ENCODE measurements at regions not wholly inside any gene's neighbourhood (a gene's known extent, or its start where the extent isn't known, plus 50 kb on each side); places are given as distances from the start of the nearest gene placed in this dataset.
"Not testable (repeated sequence)": the region's sequence is repeated elsewhere in the genome, so short reads cannot be mapped to it uniquely, and the experiment has no call there.

DNA sequence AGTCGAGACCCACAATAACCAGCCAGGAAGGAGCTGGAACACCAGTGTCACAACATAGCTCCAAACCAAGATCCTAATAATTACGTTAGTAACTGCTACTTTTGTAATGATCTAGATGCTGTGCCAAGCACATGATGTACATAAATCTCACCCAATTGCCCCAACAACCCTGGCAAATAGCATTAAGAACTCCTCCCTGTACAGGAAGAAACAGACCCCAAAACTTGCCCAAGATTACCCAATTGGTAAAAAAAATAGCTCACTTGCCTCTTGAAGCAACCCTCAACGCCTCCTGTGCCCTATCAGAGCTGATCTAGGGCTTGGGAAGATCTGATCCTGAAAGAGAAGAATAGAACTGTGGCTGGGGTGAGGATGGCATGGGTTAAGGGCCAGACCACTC is 628.7 kb upstream of the AUTS2 start:
- Histone ChIP-seq H3K27me3 (no peaks in the 10 kb centered on the region), H3K27ac (no peak overlapping the region), H3K4me1 (peaks cover 0 to 3% of the 10 kb centered on the region in 2 donors), H3K36me3 (no peaks in the 10 kb centered on the region), H3K4me3 (replicated peaks in 1 of 3) (no peak overlapping the region), H3K9me3 (no peaks in the 10 kb centered on the region)
- TF ChIP-seq POLR2A (IDR thresholded peaks at IDR 0.05): no peak
- TF ChIP-seq, protein P1, sequence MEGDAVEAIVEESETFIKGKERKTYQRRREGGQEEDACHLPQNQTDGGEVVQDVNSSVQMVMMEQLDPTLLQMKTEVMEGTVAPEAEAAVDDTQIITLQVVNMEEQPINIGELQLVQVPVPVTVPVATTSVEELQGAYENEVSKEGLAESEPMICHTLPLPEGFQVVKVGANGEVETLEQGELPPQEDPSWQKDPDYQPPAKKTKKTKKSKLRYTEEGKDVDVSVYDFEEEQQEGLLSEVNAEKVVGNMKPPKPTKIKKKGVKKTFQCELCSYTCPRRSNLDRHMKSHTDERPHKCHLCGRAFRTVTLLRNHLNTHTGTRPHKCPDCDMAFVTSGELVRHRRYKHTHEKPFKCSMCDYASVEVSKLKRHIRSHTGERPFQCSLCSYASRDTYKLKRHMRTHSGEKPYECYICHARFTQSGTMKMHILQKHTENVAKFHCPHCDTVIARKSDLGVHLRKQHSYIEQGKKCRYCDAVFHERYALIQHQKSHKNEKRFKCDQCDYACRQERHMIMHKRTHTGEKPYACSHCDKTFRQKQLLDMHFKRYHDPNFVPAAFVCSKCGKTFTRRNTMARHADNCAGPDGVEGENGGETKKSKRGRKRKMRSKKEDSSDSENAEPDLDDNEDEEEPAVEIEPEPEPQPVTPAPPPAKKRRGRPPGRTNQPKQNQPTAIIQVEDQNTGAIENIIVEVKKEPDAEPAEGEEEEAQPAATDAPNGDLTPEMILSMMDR (IDR thresholded peaks at IDR 0.05): no peak
- intact Hi-C loops (cut with DNase I): no loop called here
- DNase-seq: no peak
- WGBS, 2 donors: 70 to 91% methylated on average over 3 of the region's 3 CpGs

DNA sequence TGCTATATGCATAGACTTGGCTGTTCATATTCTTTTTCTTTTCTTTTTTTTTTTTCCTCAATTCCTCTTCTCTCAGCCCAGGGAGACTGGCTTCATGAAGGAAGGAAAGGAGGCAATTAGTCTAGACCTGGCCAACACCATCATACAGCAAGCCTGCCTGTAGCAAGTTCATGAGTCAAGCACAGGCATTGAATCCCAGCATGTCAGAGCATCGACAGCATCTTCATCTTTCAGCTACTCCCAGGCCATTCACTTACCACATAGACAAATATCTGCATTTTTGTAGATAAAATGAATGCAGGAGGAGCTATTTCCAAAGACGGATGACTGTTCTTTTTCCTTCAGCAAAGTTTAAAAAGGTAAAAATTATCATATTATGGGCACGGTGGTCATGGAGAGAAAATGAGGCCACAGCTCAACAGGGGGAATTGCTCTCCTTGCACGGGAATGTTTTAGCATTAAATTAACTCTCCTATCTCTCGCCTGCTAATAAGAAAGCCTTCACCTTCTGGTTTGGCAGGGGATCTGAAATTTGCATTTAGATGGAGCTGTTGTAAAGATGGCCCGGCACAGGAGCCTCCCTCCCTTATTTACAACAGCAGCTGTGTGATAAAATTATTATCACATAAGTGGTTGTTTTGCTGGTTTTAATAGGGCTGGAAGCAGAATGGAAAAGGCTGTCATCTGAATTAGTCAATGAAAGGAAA is 626.5 kb upstream of the AUTS2 start:
- TF ChIP-seq POLR2A (IDR thresholded peaks at IDR 0.05): no peak
- TF ChIP-seq, protein P1 (IDR thresholded peaks at IDR 0.05): no peak
- no peak for DNase-seq
- no peaks in the 10 kb centered on the region for H3K9me3 ChIP-seq
- WGBS, 2 donors: 78 to 82% methylated on average over 6 of the region's 6 CpGs
- no peaks in the 10 kb centered on the region for H3K27me3 ChIP-seq
- no peak overlapping the region for H3K27ac ChIP-seq
- intact Hi-C loops (cut with DNase I): no loop called here
- H3K36me3 ChIP-seq: no peaks in the 10 kb centered on the region
- H3K4me1 ChIP-seq: no peaks in the 10 kb centered on the region
- H3K4me3 ChIP-seq (replicated peaks in 1 of 3): no peak overlapping the region

DNA sequence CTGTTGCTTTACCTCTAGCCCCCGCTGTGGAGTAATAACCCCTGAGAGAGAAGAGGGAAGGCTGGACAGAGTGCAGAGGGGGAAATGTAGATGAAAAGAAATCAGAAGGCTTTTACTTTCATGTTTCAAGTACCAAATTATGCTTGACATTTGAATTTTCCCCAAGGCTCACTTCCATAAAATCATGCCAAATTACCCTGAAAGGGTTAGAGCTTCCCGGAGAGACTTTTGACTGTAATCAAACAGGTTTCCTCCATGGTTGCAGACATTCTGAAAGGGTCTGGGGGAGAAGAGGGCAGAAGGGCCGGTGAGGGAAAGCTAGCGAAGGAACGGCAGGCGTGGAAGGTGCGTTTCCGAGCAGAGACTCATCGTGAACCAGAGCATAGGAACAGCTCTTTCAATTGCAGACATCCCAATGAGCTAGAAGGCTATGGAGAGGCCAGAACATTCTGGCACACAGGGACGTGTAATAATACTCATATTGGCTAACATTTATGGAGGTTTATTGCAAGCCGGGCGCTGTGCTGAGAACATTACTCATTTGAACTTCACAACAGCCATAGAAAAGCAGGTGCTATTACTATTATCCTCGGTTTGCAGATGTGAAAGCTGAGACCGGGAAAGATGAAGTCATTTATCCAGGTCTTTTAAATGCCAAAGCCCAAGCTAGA is 620.8 kb upstream of the AUTS2 start:
- H3K4me1 ChIP-seq: no peaks in the 10 kb centered on the region
- H3K9me3 ChIP-seq: no peaks in the 10 kb centered on the region
- H3K36me3 ChIP-seq: no peaks in the 10 kb centered on the region
- no peak for DNase-seq
- intact Hi-C loops (cut with DNase I): no loop called here
- no peak overlapping the region for H3K4me3 ChIP-seq (replicated peaks in 1 of 3)
- H3K27ac ChIP-seq: no peak overlapping the region
- no peaks in the 10 kb centered on the region for H3K27me3 ChIP-seq
- TF ChIP-seq, protein P1 (IDR thresholded peaks at IDR 0.05): no peak
- no peak for TF ChIP-seq POLR2A (IDR thresholded peaks at IDR 0.05)
- WGBS, 2 donors: 54 to 67% methylated on average over 14 of the region's 14 CpGs

DNA sequence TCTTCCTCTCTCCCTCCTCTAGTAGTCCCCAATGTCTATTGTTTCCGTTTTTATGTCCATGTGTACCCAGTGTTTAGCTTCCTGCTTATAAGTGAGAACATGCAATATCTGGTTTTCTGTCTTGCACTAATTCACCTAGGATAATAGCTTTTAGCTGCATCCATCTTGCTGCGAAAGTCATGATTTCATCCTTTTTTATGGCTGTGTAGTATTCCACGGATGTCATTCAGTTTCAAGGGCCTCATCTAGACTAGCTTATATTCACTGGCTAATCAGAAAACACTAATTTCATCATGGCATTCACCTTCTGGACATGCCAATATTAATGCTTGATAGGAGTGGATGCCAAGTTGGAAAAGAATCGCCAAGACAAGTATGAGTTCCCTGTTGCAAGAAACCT is 619.6 kb upstream of the AUTS2 start:
- H3K9me3 ChIP-seq: no peaks in the 10 kb centered on the region
- H3K27me3 ChIP-seq: no peaks in the 10 kb centered on the region
- DNase-seq: no peak
- TF ChIP-seq, protein P1 (IDR thresholded peaks at IDR 0.05): no peak
- TF ChIP-seq POLR2A (IDR thresholded peaks at IDR 0.05): no peak
- intact Hi-C loops (cut with DNase I): no loop called here
- WGBS, 2 donors: 97 to 99% methylated on average over 4 of the region's 4 CpGs
- H3K4me3 ChIP-seq (replicated peaks in 1 of 3): no peak overlapping the region
- no peaks in the 10 kb centered on the region for H3K4me1 ChIP-seq
- H3K36me3 ChIP-seq: no peaks in the 10 kb centered on the region
- H3K27ac ChIP-seq: no peak overlapping the region

DNA sequence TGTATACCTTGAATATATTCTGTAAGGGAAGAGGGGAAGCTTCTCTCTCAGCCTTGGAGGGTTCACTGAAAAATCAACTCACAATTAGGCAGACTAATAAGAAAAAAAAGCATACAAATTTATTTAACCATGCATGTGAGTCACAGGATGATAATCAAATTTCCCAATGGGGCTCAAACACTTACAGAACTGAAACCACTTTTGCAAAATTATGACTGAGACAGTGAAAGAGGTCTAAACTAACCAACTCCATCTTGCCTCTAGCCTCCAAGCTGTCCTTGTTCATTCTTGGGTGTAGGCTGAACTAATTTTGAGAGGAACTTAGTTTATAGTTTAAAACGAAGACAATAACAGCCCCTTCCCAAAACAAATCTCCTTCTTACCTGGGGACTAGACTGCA is 618.3 kb upstream of the AUTS2 start:
- Histone ChIP-seq H3K4me1 (no peaks in the 10 kb centered on the region), H3K36me3 (no peaks in the 10 kb centered on the region), H3K9me3 (no peaks in the 10 kb centered on the region), H3K4me3 (replicated peaks in 1 of 3) (no peak overlapping the region), H3K27ac (no peak overlapping the region), H3K27me3 (no peaks in the 10 kb centered on the region)
- 58 to 59% methylated on average over 1 of the region's 1 CpG for WGBS, 2 donors
- no peak for TF ChIP-seq POLR2A (IDR thresholded peaks at IDR 0.05)
- DNase-seq: no peak
- intact Hi-C loops (cut with DNase I): no loop called here

DNA sequence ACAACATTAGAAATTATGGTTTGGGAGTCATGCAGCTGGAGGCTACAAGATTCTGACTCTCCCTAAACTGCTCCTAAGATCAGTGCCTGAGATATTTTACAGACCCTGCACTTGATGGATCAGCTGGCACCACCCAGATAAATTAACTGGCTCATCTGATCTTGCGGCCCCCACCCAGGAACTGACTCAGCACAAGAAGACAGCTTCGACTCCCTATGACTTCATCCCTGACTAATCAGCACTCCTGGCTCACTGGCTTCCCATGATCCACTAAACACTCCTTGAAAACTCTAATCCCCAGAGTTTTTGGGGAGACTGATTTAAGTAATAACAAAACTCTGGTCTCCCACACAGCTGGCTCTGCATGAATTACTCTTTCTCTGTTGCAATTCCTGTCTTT is 617.8 kb upstream of the AUTS2 start:
- intact Hi-C loops (cut with DNase I); DNase-seq: not testable (repeated sequence)
- WGBS, 2 donors: 61 to 66% methylated on average over 2 of the region's 2 CpGs

More for the DNA sequence above, 617.8 kb upstream of the AUTS2 start:
- not testable (repeated sequence) for H3K9me3 ChIP-seq; H3K27ac ChIP-seq; H3K4me1 ChIP-seq; H3K27me3 ChIP-seq; H3K36me3 ChIP-seq; H3K4me3 ChIP-seq (replicated peaks in 1 of 3)
